DMS153 treated with DMSO at 0.1 percent for 48 hours (cell line): ENCODE measurements at regions not wholly inside any gene's neighbourhood (a gene's known extent, or its start where the extent isn't known, plus 50 kb on each side); places are given as distances from the start of the nearest gene placed in this dataset.

Source experiments
- DNase-seq: peaks from one replicate; lab custom pipeline; 2025; ENCODE audit not compliant: unreplicated experiment; lab: John Stamatoyannopoulos, UW

DNA sequence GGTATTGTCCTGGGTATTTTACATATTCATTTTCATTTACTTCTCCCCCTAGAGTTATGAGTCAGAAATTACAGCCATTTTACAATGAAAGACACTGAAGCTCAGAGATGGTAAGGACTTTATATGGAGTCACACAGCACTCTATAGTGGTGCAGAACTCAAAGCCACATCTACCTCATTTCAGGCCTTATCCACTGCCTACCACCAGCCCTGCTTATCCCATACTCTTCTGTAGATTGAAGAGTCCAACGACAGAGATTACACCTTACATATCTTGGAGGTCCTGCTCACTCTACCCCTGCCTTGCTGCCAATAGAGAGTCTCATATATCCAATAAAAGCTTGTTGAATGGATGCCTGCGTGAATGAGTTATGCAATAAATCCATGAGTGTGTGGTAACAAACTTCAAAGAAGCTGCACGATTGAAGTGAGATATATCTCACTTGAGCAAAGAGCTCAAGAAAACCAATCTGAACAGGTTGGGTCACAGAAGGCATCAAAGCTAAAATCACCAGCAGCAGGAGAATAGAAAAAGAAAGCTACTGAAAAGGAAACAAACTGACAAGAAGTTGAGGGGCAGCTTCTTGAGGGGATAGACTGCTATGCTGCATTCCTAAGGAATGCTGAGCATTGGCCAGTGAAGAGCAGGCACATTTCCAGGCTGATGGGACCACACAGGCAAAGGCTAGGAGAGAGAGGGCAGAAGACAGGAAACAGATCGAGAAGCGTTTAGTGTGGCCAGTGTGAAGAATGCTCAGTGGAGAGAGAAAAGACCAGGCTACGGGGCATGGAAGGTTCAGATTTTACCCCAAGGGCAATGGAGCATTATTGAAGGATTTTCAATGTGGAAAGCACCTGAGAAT lies 585.6 kb downstream of the DHX35 start:
- no peak for DNase-seq

DNA sequence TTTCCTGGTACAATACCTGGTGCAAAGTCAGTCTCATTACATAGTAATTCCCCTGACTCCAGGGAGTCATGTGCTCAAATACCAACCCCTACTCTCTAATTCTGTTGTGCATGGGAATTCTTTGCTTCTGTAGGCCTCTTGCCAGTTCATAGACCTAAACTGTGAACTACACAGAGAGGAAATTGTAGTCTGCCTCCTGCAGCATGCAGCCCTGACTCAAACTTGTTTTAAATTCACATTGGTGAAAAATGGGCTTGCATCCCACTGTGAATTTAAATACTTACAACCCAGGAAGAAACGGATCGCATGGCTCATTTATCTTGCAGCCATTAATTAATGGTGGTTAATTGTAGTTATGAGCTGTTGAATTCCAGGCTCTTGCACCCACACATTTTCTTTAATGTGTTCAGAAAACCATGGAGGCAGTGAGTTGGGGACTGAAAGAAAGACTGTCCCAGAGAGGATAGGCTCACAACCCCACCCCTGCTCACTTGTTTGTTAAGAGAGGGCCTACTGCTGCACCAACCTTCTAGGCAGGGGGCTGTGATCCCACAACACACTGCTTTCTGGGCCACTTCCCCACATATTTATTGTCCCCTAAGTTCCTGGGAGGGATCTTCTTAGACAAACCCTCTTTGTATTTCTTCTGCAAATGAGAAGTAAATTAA lies 579.1 kb downstream of the DHX35 start:
- no peak for DNase-seq

DNA sequence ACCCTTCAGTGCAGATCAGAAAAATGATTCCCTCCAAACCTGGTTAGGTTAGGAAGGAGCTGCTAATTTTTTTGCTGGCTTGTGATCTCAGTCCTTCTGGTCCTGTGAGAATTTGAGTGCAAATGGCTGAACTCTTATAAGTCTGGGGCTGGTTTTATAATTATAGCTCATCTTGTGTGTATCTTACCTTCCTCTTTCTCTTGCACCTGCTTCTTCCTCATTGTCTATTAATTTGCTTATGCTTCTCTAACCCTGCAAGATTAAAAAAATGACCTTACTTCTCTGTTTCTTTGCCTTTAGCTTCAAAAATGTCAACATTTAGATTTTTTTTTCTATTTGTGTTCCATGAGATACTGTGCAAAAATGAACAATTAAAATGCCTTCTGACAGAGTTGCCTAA lies 576.2 kb downstream of the DHX35 start:
- DNase-seq, result no peak

DNA sequence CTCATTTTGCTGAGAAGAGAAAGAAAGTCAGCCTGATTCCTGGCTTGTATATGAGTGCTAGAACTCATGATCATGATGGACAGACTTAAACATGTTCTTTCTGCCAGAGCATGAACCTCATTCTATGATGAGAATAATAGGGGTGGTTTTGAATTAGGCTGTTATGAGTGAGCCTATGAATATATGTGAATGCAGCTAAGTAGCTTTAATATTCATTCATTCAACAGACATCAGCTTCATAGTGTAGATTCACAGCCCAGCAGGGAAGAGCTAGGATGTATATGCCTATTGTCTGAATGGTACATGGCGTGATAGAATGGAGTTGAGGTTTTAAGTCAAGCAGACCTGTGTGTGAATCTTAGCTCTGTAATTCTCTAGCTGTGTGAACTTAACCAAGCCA lies 573.2 kb downstream of the DHX35 start:
- no peak for DNase-seq

DNA sequence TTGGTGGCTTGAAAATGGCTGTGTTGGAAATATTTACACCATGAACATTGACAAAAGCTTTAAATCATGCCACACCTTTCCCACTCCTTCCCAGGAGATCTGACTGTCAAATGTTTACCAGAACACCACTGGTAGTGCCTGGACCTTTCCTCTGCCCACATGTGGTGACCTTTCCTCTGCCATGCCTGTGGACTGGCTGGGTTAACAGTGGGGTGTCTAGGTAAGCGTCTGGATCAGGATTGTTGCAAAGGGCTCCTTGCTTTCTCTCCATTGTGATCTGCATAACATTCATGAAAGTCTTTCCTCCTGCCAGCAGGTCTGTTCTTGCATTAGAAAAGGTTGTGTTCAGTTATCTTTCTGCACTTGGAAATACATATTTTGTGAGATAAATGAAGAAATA lies 572.7 kb downstream of the DHX35 start:
- DNase-seq, result no peak

DNA sequence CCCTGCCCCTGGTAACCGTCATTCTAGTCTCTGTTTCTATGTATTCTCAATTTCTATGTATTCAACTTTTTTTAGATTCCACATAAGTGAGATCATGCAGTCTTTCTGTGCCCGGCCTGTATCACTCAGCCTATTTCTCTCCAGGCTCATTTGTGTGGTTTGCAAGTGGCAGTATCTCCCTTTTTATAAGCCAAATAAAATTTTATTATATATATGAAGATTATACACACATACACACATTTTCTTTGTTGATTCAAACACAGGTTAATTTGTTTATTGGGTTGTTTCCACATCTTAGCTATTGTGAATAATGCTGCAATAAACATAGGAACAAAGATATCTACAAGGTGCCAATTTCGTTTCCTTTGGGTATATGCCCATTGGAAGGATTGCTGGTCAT lies 571.7 kb downstream of the DHX35 start:
- no peak for DNase-seq

DNA sequence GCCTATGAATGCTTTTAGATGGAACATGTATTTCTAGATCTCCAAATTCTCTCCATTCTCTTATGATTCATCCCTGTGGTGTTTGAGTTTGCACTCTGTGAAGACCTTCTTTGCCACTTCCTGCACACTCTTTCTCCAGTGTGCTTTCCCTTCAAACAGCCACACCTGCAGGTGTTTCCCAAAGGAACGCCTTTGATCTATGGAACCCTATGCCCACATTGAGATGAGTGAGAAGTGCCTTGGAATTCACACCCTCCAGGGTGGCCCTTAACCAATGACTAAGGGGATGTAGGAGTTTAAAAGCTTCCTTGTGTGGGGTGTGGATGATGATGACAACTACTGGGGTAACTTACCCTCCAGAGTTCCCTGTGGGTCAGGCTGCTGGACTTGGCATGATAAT lies 570.1 kb downstream of the DHX35 start:
- no peak for DNase-seq

DNA sequence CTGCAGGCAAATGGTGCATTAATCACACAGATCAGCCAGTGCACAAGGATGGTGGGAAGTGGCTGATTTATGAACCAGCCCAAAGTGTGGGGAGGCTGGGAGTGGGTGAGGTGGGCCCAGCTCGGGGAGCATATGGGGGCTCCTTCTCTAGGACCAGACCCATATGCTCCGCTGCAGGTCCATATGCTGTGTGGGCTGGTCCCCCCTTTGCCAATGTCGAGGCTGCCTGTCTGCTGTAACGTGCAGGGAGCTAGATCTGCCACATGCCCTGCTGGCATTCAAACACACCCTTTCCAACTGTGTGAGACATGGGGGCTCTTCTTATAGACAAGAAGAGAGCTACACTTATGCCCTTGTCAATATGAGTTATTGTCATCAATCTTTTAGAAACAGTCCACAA lies 566.3 kb downstream of the DHX35 start:
- DNase-seq, result no peak

DNA sequence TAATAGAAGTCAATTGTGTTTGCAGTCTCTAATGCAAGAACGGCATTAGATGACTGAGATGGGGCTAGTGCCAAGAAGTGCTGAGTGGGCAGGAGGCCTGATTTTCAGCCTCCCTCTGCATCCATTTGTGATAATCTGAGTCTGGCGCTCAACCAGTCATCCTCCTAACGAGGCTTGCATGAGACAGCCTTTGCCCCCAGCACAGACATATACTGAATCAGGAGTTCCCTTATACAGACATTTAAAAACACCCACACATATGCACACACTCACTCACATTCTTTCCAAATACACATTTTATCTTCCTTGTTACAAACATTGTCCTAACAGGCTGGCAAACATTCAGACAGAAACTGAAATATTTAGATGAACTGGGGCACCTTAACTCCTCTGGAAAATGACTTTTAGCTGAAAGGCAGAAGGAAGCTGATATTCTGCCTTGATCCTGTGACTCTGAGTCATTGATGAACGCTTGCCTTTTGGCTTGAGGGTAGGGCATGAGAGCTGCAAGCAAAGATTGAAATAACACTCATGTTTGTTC lies 562.3 kb downstream of the DHX35 start:
- no peak for DNase-seq

DNA sequence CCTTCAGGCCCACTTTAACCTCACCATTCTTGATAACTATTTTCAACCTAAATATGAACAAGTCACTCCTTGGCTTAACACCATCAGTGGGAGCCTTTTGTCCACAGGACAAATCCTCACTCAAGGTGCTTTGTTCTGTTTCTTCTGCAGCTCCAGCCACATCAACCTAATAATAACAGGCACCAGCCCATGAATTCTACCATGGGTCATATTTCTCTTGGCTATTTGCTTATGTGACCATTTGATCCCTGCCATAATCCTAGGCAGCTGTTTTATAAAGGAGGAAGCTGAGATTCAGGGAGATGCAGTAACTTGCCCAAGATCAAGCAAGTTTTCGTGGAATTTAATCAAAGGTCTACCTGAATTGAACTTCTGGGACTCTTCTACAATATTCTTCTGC lies 561.3 kb downstream of the DHX35 start:
- no peak for DNase-seq

DNA sequence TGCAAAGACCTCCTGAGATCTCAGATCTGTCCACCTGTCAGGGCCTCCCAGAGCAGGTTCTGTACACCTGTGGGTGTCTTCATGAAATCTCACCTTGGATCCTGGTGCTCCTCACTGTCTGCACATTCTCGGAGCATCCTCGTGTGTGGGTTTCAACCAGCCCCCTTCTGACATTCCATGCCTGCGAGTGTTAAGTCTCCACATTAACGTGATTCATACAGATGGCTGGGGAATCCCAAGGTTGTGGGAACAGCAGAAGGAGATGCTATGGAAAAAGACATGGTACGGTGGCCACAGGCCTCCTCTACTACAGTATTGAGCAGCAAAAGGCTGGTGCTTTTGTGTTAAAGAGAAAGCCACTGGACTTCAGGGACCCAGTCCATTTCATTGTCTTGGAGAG lies 556.5 kb downstream of the DHX35 start:
- DNase-seq, result no peak

DNA sequence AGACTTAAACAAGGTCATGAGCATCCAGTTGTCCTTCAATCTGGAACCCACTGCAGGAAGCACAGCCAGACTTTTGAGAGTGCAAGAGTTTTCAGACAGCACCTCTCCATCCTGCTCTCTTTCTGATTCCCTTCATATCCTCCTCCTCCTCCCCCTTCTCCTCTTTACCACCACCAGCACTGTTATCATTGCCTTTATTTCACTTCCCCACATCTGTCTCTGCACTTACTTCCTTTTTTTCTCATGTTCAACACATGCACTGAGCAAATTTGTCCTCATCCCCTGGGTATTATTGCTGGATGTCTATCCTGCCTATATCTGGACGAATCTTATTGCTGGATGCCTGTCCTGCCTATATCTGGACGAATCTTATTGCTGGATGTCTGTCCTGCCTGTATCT lies 554.8 kb downstream of the DHX35 start:
- DNase-seq, result no peak

DNA sequence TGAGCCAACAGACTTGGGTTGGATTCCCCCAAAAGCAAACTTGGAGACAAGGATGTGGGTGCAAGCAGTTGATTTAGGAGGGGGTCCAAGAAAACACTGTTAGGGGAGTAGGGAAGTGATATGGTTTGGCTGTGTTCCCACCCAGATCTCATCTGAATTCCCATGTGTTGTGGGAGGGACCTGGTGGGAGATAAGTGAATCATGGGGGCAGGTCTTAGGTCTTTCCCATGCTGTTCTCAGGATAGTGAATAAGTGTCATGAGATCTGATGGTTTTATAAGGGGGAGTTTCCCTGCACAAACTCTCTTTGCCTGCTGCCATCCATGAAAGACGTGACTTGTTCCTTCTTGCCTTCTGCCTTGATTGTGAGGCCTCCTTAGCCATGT lies 542.6 kb downstream of the DHX35 start:
- DNase-seq, result no peak

DNA sequence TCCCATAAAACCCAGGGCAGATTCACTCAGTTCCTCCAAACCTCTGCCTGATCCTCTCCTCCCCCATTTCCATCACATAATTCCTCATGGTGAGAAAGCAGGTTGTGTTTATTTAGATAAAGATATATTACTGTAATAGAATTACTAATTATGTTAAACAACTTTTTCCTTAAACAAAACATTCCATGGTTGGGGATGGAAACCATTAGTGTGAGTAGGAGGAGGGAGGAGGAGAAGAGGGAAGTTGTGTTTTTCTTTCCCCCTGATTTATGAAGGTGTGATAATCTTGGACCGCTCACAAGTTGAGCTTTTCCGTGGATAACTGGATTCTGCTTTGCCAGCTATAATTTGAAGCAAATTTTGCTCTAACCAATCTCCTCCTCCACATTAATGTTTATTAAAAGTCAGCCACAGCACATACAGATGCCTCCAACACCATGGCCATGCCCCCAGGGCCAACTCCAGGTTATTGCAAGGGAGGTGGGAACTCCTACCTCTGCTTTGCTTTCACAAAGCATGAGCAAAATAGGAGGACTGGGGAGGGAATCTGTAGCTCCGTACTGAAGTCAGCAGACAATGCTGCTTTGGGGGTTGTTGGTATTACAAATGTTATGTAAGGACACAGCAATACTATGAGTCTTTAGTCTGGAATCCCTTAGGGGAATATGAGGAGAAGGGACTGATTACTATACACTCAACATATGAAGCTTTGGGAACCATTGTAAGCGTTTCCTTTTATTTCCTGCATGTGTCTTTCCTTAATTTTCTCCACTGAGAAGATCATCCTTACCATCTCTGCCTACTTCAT lies 542.0 kb downstream of the DHX35 start:
- no peak for DNase-seq

DNA sequence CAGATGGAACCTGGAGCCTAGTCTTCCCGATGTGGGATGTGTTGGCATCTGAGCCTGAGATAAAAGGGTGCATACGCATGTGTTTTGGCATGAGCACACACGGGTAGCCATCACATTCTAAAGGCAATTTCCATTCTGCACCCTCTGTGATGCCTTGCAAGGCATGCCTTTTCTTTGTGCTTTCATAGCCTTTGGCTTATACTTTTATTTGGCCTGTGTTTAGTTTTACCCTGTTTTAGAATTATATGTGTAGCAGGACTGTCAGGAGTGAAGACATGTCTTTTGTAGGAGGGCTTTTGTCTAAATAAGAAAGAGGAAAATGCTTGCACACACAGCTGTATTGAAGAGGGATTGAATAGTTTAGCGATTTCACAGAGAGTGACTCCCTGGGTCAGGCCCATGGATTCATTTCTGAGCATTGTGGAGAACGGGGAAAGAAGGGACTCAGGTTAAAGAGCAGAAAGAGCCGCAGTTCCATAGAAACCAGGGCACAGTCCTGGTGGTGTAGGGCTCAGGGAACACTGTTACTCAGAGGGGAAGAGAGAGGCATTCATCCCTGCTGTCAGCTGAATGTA lies 530.2 kb downstream of the DHX35 start:
- DNase-seq, result no peak

DNA sequence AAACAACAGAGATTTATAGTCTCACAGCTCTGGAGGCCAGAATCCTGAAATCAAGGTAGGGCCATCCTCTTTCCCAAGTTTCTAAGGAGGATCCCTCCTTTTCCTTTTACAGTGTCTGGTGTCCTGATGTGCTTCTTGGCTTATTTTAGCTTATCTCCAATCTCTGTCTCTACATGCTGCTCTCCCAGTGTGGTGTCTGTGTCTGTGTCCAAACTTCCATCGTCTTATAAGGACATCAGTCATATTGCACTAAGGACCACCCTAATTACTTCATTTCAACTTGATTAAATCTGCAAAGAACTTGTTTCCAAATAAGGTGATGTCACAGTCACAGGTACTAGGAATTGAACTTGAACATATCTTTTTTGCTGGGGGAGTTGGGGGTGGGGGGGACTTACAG lies 529.6 kb downstream of the DHX35 start:
- no peak for DNase-seq

DNA sequence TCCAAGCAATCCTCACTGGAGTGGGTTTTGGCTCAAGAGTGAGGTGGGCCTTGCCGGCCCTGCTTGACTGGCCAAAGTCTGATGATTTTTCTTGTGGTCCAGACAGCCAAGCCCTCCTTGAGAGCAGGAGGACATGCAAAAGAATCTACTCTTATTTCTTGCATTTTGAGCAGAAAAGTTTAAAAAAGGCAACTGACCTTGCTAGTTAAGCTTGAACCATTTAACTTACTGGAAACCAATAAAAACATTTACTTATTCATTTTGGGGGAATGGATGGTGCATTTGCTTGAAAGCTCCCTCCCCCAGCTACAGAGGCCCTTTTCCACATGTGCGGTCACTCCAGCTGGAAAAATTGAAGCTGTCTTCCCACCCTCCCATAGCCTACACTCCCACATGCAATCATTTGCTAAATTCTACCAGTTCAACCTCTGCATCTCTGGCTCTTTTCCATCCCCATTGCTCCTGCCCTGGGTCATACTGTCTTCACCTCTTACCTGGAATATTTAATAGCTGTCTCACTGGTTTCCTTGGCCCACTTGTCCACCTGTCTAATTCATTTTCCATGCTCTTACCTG lies 527.9 kb downstream of the DHX35 start:
- DNase-seq, result no peak

DNA sequence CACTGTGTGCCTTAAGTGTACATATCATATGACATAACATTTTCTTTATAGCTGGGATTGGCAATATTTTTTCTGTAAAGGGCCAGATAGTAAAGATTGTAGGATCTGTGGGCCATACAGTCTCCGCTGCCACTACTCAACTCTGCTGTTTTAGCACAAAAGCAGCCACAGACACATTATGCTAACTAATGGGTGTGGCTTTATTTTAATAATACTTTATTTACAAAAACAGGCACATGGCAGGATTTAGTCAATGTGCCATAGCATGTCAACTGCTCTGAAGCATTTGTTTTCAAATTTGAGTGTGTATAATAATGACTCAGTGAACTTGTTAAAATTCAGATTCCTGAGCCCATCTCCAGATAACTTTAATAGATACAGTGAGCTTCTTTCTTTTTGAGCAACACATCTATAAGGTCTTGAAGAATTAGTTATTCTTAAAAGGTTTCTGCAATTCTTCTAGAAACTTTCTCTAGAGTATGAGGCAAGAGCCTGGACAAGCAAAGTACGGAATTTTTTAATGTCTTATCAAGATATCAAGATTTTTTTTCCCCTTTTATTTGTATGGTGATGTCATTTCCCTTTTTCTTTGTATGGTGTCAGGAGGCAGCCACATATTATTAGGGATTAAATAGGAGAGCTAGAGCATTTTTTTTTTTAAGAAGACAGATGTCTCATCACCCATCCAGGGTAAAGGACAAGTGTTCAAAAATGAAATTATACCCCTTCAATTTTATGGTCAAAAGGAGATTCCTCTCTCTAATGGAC lies 518.3 kb downstream of the DHX35 start:
- DNase-seq, result no peak

DNA sequence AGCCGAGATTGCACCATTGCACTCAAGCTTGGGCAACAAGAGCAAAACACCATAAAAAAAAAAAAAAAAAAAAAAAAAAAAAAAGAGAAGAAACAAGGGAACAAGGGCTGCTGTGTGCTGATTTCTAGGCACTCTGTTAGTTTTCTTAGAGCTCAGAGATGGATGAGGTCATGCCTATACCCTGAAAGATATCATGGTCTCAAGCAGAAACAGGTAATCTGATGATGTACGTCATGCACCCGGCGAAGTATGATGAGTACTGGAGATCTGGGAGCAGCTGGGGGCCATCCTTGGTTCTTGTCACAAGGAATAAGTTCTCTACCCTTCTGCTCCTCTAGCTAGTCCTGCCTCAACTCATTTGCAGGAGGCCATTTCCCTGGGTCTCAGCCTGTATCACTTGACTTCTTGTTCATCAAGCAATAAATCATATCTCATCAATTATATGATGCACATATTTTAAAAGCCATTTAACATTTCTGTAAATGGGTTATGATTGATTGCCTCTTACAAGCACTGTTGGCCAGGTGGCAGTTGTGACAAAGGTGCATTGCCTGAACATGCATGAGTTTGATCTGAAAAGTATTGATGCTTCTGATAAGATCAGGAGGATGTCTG lies 517.2 kb downstream of the DHX35 start:
- DNase-seq, result no peak

DNA sequence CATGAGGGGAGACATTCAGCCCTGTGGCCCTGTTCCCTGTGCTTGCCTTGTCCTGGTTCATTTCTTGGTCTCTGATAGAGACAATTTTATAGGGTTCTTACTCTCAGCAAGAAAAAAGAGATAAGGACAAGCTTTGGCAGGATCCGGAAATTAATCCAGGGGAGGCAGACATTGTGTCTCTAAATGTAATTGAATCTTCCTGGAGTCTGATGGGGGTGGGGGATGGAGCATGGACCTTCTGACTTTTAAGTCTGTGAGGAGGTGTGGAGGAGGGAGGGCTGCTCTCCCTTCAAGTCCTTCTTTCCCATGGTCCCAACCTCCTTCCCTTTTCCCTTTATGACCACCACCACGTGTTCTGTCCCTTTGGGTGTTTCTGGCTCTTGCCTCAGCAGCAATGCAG lies 512.7 kb downstream of the DHX35 start:
- DNase-seq, result no peak
